ENCODE measurements at regions not wholly inside any gene's neighbourhood (a gene's known extent, or its start where the extent isn't known, plus 50 kb on each side); places are given as distances from the start of the nearest gene placed in this dataset.

DNA sequence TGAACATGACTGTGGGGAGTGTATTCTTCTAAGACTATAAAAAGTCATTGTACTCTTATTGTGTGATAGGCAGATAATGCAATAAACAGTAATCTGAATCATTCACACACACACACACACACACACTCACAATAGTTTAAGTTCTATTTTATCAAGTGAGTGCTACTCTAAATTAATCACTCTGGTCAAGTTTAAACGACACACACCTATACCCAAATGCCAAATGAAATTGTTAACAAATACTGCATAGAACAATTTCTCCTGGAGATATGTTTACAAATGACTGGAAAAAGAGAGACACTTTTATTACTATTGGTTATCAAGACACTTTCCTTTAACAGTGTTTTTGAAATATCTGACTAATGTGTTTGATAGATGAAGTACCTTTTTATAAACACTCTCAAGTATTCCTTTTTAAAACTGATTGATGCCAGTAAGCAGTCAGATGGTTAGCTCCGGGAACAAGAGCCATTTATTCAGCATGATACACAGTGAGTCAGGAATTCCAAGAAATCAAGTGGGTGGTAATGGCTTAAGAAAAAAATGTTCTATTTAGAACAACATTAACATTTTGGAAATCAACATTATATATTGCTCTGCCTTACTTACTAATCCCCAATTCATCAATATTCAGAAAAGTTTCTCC lies 521.6 kb upstream of the ST8SIA4 start:
- Histone ChIP-seq H3K9me3 (no peaks in the 10 kb centered on the region), H3K27ac (no peak overlapping the region), H3K36me3 (no peaks in the 10 kb centered on the region), H3K27me3 (no peaks in the 10 kb centered on the region), H3K4me1 (no peaks in the 10 kb centered on the region), H3K4me3 (no peak overlapping the region)
- intact Hi-C loops (cut with DNase I; ENCODE audit: low total_unique reads): no loop called here
- TF ChIP-seq POLR2A (IDR thresholded peaks at IDR 0.05): no peak
- TF ChIP-seq, protein P1, sequence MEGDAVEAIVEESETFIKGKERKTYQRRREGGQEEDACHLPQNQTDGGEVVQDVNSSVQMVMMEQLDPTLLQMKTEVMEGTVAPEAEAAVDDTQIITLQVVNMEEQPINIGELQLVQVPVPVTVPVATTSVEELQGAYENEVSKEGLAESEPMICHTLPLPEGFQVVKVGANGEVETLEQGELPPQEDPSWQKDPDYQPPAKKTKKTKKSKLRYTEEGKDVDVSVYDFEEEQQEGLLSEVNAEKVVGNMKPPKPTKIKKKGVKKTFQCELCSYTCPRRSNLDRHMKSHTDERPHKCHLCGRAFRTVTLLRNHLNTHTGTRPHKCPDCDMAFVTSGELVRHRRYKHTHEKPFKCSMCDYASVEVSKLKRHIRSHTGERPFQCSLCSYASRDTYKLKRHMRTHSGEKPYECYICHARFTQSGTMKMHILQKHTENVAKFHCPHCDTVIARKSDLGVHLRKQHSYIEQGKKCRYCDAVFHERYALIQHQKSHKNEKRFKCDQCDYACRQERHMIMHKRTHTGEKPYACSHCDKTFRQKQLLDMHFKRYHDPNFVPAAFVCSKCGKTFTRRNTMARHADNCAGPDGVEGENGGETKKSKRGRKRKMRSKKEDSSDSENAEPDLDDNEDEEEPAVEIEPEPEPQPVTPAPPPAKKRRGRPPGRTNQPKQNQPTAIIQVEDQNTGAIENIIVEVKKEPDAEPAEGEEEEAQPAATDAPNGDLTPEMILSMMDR (IDR thresholded peaks at IDR 0.05): no peak
- no peak for DNase-seq

DNA sequence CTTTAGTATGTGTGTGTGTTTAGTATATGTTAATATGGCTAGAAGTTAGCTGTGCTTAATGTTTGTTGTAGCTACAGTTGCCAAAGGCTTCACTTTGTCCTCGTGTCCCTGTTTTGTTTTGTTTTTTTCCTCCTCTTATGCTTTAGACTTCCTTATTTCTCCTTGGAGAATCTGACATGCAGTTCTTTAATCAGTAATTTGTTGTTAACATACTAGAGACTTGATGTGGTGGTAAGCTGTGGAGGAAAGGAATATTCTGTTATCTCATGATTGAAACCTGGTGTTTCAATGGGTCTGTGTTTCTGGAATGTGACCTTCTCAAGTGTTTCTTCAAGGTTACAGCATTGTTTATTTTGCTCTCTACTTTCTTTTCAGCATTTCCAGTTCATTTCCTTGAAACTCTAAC lies 515.6 kb upstream of the ST8SIA4 start:
- TF ChIP-seq, protein P1 (IDR thresholded peaks at IDR 0.05): no peak
- TF ChIP-seq POLR2A (IDR thresholded peaks at IDR 0.05): no peak
- no peak overlapping the region for H3K27ac ChIP-seq
- no peak overlapping the region for H3K4me3 ChIP-seq
- no peaks in the 10 kb centered on the region for H3K4me1 ChIP-seq
- no peaks in the 10 kb centered on the region for H3K27me3 ChIP-seq
- intact Hi-C loops (cut with DNase I; ENCODE audit: low total_unique reads): no loop called here
- H3K36me3 ChIP-seq: no peaks in the 10 kb centered on the region
- no peaks in the 10 kb centered on the region for H3K9me3 ChIP-seq
- DNase-seq: no peak

DNA sequence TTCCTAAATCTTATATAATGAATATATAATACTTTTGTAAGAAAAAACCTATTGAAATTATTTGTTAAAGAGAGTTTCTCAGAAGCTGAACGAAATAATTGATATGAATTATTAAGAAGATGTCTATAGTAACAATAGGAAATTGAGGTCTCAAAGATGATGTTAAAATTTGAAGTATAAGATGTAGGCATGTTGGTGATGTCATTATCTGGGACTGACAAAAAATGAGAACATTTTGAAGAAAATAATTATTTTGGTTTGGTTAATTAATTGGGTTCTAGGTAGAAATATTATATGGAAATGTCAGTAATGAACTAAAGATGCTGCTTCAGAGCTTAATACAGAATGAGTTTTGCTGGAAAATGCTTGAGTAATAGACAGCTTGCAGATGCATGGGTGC lies 501.4 kb upstream of the ST8SIA4 start:
- Histone ChIP-seq H3K9me3 (no peaks in the 10 kb centered on the region), H3K27me3 (no peaks in the 10 kb centered on the region), H3K4me1 (no peaks in the 10 kb centered on the region), H3K27ac (no peak overlapping the region), H3K4me3 (no peak overlapping the region), H3K36me3 (no peaks in the 10 kb centered on the region)
- TF ChIP-seq POLR2A (IDR thresholded peaks at IDR 0.05): no peak
- TF ChIP-seq, protein P1 (IDR thresholded peaks at IDR 0.05): no peak
- intact Hi-C loops (cut with DNase I; ENCODE audit: low total_unique reads): no loop called here
- no peak for DNase-seq

DNA sequence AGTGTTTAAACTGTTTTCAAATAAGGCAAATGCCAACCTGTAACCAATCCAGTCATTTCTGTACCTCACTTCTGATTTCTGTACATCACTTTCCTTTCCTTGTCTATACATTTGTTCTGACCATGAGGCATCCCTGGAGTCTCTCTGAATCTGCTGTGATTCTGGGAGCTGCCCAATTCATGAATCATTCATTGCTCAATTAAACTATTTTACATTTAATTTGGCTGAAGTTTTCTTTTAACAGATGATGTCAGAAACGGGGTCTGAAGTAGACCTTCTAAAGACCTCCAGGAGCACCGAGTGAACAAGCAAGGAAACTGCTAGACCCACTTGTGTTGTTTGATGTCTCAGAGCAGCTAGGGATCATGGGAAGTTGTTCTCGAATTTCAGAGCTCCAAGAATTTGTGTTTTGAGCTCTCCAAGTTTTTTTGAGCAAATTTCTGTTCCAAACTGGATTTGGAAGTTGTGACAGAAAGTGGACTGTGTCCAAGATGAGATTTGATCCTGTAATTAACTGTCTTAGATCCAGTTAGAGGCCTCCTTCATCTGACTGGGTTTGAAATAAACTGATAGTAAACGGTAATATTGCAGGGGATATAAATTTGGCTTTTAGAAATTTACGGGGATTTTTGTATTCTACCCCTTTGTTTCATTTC lies 490.8 kb upstream of the ST8SIA4 start:
- no peak overlapping the region for H3K4me3 ChIP-seq
- H3K36me3 ChIP-seq: no peaks in the 10 kb centered on the region
- no peaks in the 10 kb centered on the region for H3K27me3 ChIP-seq
- no peak for TF ChIP-seq POLR2A (IDR thresholded peaks at IDR 0.05)
- TF ChIP-seq, protein P1 (IDR thresholded peaks at IDR 0.05): no peak
- no peak overlapping the region for H3K27ac ChIP-seq
- H3K9me3 ChIP-seq: no peaks in the 10 kb centered on the region
- H3K4me1 ChIP-seq: no peaks in the 10 kb centered on the region
- no peak for DNase-seq
- intact Hi-C loops (cut with DNase I; ENCODE audit: low total_unique reads): no loop called here

DNA sequence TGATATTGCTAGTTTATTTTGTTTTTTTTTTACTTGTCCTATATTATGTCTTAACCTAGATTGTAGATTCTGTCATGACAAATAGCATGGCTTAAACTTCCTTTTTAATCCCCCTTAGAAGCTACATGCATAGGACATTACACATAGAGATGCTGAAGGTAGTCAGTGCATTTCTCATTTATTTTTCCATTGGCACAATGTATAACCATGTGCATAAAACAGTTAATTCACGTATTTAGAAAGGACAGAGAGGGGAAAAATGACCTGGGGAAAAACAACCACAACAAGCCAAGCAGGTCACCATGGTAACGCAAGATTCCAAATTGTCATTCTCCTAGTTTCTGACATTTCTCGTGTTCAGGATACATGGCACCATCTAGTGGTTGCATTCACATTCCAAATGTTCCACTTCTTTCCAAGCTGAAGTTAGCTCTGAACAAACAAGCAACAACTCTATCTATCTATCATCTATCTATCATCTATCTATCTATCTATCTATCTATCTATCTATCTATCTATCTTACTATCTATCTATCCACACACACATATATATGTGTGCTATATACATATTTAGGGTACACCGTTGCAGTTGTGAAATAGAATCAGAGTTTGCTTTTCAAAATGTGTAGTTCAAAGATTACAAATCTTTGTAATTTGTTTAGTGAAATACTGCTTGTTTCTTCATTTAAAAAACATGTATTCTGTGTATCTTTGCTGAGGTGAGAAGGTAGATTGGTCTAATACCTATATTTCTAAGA lies 487.2 kb upstream of the ST8SIA4 start:
- Histone ChIP-seq H3K9me3 (no peaks in the 10 kb centered on the region), H3K27me3 (no peaks in the 10 kb centered on the region), H3K4me1 (no peaks in the 10 kb centered on the region), H3K4me3 (no peak overlapping the region), H3K27ac (no peak overlapping the region), H3K36me3 (no peaks in the 10 kb centered on the region)
- TF ChIP-seq, protein P1 (IDR thresholded peaks at IDR 0.05): peak in 2 of 4 experiments; percentile 24 to 27
- no peak for TF ChIP-seq POLR2A (IDR thresholded peaks at IDR 0.05)
- DNase-seq: no peak
- intact Hi-C loops (cut with DNase I; ENCODE audit: low total_unique reads): no loop called here

Data from uterus (tissue), 3 donors.